ENCODE measurements at regions not wholly inside any gene's neighbourhood (a gene's known extent, or its start where the extent isn't known, plus 50 kb on each side); places are given as distances from the start of the nearest gene placed in this dataset.

DNA sequence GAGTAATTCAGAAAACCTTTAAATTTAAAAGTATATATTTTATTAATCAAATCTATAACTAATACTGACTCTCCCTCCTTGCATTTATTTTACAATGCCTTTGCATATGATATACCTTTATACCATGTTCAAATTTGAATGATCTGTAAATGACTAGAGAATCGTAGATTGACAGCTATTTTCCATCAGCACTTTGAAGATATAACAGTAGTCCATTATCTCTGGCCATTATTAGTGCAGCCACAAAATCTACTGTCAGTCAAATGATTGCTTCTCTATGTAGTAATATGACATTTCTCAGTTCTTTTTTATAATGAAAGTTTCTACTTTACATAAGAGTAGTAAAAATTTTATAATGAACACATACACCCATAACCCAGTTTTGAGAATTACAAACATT is 1054.8 kb upstream of the B3GALT2 start:
- Histone ChIP-seq H3K36me3 (ENCODE audit: control insufficient read depth, insufficient read depth, low read length) (no peaks in the 10 kb centered on the region), H3K9me3 (ENCODE audit: control insufficient read depth, insufficient read depth, low read length) (no peaks in the 10 kb centered on the region), H3K4me1 (ENCODE audit: control insufficient read depth, insufficient read depth, low read length) (no peaks in the 10 kb centered on the region), H3K9ac (ENCODE audit: low read depth, low read length) (no peak overlapping the region), H3K4me3 (ENCODE audit: low read depth, low read length) (no peak overlapping the region), H3K27me3 (ENCODE audit: control insufficient read depth, insufficient read depth, low read length) (no peaks in the 10 kb centered on the region)

- Histone ChIP-seq H3K9ac (ENCODE audit: low read depth, low read length) (no peak overlapping the region), H3K4me1 (ENCODE audit: control insufficient read depth, insufficient read depth, low read length) (no peaks in the 10 kb centered on the region), H3K27me3 (ENCODE audit: control insufficient read depth, insufficient read depth, low read length) (no peaks in the 10 kb centered on the region), H3K36me3 (ENCODE audit: control insufficient read depth, insufficient read depth, low read length) (no peaks in the 10 kb centered on the region), H3K9me3 (ENCODE audit: control insufficient read depth, insufficient read depth, low read length) (no peaks in the 10 kb centered on the region), H3K4me3 (ENCODE audit: low read depth, low read length) (no peak overlapping the region)
Measured at GRCh38 chr1:194233069-194233468, 1046.7 kb upstream of the B3GALT2 start.

DNA sequence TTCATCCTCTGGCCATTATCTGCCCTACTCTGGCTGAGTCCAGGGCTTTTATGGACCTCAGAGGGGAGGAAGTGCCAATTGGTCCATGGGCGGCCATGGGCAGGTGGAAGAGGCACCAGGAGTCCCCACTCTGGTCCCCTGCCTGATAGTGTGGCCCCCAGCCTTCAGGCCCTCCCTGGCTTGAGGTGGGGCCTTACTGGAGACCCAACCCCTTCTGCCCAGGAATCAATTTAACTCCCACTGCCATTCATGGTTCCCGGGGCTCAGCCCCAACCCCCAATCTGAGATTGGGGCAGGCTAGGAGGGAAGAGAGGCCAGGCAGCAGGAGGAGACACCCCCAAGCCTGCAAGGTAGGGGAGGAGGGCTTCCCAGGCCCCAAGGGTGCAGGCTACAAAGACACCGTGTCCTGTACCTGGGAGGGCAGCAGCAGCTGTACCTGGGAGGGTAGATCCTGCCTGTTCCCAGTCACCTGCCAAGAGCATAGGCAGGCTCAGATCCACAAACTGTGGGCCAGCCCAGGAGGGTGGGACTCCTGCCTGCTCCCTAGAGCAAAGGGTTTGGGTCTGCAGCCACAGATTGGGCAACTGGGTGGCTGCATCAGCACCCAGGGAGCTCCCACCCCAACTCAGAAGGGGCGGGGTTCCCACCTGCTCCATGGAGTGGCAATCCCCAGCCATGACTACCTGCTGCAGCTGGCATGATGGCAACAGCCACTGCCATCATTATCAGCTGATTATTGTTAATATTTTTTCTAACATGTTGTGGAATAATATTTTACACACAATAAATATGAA is 1044.1 kb upstream of the B3GALT2 start:
- H3K9me3 ChIP-seq (ENCODE audit: control insufficient read depth, insufficient read depth, low read length): no peaks in the 10 kb centered on the region

GRCh38 chr1:194228427-194228826 is 1042.0 kb upstream of the B3GALT2 start:
- H3K27me3 ChIP-seq (ENCODE audit: control insufficient read depth, insufficient read depth, low read length): no peaks in the 10 kb centered on the region
- H3K36me3 ChIP-seq (ENCODE audit: control insufficient read depth, insufficient read depth, low read length): no peaks in the 10 kb centered on the region
- no peak overlapping the region for H3K4me3 ChIP-seq (ENCODE audit: low read depth, low read length)
- H3K9ac ChIP-seq (ENCODE audit: low read depth, low read length): no peak overlapping the region
- H3K9me3 ChIP-seq (ENCODE audit: control insufficient read depth, insufficient read depth, low read length): no peaks in the 10 kb centered on the region
- no peaks in the 10 kb centered on the region for H3K4me1 ChIP-seq (ENCODE audit: control insufficient read depth, insufficient read depth, low read length)

More for the DNA sequence above, 1044.1 kb upstream of the B3GALT2 start:
- Histone ChIP-seq H3K4me1 (ENCODE audit: control insufficient read depth, insufficient read depth, low read length) (no peaks in the 10 kb centered on the region), H3K4me3 (ENCODE audit: low read depth, low read length) (no peak overlapping the region), H3K27me3 (ENCODE audit: control insufficient read depth, insufficient read depth, low read length) (no peaks in the 10 kb centered on the region), H3K9ac (ENCODE audit: low read depth, low read length) (no peak overlapping the region), H3K36me3 (ENCODE audit: control insufficient read depth, insufficient read depth, low read length) (no peaks in the 10 kb centered on the region)

DNA sequence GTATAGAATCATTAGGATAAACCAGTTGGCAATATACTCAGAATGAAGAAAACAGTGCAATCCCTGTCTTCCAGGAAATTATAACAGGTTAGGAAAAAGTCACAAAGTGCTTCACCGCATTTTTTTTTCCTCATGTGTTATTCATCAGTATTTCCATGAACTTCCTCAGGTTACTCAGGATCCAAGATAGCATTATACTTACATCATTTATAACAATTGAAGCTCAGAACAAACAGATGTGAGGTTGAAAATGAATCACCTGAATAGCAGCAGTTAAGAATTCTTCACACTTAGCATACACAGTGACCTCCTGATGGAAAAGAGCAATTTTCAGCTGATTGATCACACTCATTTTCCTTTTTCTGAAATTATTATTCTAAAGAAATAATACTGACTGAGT is 1040.7 kb upstream of the B3GALT2 start:
- no peak overlapping the region for H3K4me3 ChIP-seq (ENCODE audit: low read depth, low read length)
- H3K27me3 ChIP-seq (ENCODE audit: control insufficient read depth, insufficient read depth, low read length): no peaks in the 10 kb centered on the region
- no peak overlapping the region for H3K9ac ChIP-seq (ENCODE audit: low read depth, low read length)
- H3K4me1 ChIP-seq (ENCODE audit: control insufficient read depth, insufficient read depth, low read length): no peaks in the 10 kb centered on the region
- no peaks in the 10 kb centered on the region for H3K36me3 ChIP-seq (ENCODE audit: control insufficient read depth, insufficient read depth, low read length)
- no peaks in the 10 kb centered on the region for H3K9me3 ChIP-seq (ENCODE audit: control insufficient read depth, insufficient read depth, low read length)

DNA sequence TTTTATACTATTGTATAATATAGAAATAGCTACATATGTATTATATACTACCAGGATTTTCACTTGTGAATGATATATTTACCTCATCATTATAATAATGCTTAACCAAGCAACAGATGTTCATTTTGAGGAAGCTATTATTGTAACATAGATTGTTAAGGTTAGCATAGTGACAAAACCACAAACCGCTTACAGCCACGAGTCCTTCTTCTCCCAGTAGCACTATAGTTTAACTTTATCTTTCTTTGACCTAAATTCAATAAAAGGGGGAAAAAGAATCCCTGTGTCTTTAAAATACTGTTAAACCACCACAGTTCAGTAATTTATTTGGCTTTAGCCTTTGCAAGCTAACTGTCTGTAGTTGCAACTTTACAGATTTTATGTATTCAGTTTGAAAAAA is 1039.4 kb upstream of the B3GALT2 start:
- Histone ChIP-seq H3K27me3 (ENCODE audit: control insufficient read depth, insufficient read depth, low read length) (no peaks in the 10 kb centered on the region), H3K9ac (ENCODE audit: low read depth, low read length) (no peak overlapping the region), H3K36me3 (ENCODE audit: control insufficient read depth, insufficient read depth, low read length) (no peaks in the 10 kb centered on the region), H3K4me3 (ENCODE audit: low read depth, low read length) (no peak overlapping the region), H3K4me1 (ENCODE audit: control insufficient read depth, insufficient read depth, low read length) (no peaks in the 10 kb centered on the region), H3K9me3 (ENCODE audit: control insufficient read depth, insufficient read depth, low read length) (no peaks in the 10 kb centered on the region)

DNA sequence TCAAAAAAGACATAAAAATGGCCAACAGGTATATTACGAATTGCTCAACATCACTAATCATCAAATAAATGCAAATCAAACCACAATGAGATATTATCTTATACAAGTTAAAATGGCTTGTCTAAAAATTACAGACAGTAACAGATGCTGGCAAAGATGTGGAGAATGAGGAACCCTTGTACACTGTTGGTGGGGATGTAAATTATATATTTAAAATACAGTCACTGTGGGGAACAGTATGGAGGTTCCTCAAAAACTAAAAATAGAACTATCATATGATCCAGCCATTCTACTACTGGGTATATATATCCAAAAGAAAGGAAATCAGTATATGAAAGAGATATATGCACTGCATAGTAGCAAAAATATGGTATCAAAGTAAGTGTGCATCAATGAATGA is 1037.2 kb upstream of the B3GALT2 start:
- Histone ChIP-seq H3K27me3 (ENCODE audit: control insufficient read depth, insufficient read depth, low read length) (no peaks in the 10 kb centered on the region), H3K4me1 (ENCODE audit: control insufficient read depth, insufficient read depth, low read length) (no peaks in the 10 kb centered on the region)

DNA sequence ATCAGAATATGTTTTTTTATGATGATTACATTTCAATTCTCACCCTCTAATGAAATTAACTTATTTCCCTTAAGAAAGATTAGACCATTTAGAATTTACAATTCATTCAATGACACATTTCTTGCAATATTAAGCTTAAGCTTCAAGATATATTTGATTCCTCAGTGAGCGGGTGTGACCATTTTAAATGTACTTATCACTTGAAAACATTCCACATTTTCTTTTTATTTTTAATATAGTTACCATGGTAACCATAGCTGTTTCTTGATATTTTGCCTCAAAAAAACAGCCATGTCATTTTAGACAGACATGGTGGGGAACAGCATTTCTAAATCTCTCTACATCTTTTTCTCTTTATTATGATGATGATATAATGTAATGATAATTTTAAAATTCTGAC is 1029.0 kb upstream of the B3GALT2 start:
- H3K27me3 ChIP-seq (ENCODE audit: control insufficient read depth, insufficient read depth, low read length): no peaks in the 10 kb centered on the region
- H3K4me1 ChIP-seq (ENCODE audit: control insufficient read depth, insufficient read depth, low read length): no peaks in the 10 kb centered on the region

More for the DNA sequence above, 1037.2 kb upstream of the B3GALT2 start:
- Histone ChIP-seq H3K9me3 (ENCODE audit: control insufficient read depth, insufficient read depth, low read length) (no peaks in the 10 kb centered on the region), H3K36me3 (ENCODE audit: control insufficient read depth, insufficient read depth, low read length) (no peaks in the 10 kb centered on the region), H3K9ac (ENCODE audit: low read depth, low read length) (no peak overlapping the region), H3K4me3 (ENCODE audit: low read depth, low read length) (no peak overlapping the region)

GRCh38 chr1:194214735-194215134 is 1028.3 kb upstream of the B3GALT2 start:
- Histone ChIP-seq H3K36me3 (ENCODE audit: control insufficient read depth, insufficient read depth, low read length) (no peaks in the 10 kb centered on the region), H3K4me3 (ENCODE audit: low read depth, low read length) (no peak overlapping the region), H3K4me1 (ENCODE audit: control insufficient read depth, insufficient read depth, low read length) (no peaks in the 10 kb centered on the region), H3K9ac (ENCODE audit: low read depth, low read length) (no peak overlapping the region), H3K27me3 (ENCODE audit: control insufficient read depth, insufficient read depth, low read length) (no peaks in the 10 kb centered on the region), H3K9me3 (ENCODE audit: control insufficient read depth, insufficient read depth, low read length) (no peaks in the 10 kb centered on the region)

More for the DNA sequence above, 1029.0 kb upstream of the B3GALT2 start:
- H3K4me3 ChIP-seq (ENCODE audit: low read depth, low read length): no peak overlapping the region
- no peak overlapping the region for H3K9ac ChIP-seq (ENCODE audit: low read depth, low read length)
- no peaks in the 10 kb centered on the region for H3K9me3 ChIP-seq (ENCODE audit: control insufficient read depth, insufficient read depth, low read length)
- H3K36me3 ChIP-seq (ENCODE audit: control insufficient read depth, insufficient read depth, low read length): no peaks in the 10 kb centered on the region

- Histone ChIP-seq H3K9me3 (ENCODE audit: control insufficient read depth, insufficient read depth, low read length) (no peaks in the 10 kb centered on the region), H3K4me1 (ENCODE audit: control insufficient read depth, insufficient read depth, low read length) (no peaks in the 10 kb centered on the region), H3K4me3 (ENCODE audit: low read depth, low read length) (no peak overlapping the region), H3K9ac (ENCODE audit: low read depth, low read length) (no peak overlapping the region), H3K36me3 (ENCODE audit: control insufficient read depth, insufficient read depth, low read length) (no peaks in the 10 kb centered on the region), H3K27me3 (ENCODE audit: control insufficient read depth, insufficient read depth, low read length) (no peaks in the 10 kb centered on the region)
Measured at GRCh38 chr1:194209920-194210319, 1023.5 kb upstream of the B3GALT2 start.

DNA sequence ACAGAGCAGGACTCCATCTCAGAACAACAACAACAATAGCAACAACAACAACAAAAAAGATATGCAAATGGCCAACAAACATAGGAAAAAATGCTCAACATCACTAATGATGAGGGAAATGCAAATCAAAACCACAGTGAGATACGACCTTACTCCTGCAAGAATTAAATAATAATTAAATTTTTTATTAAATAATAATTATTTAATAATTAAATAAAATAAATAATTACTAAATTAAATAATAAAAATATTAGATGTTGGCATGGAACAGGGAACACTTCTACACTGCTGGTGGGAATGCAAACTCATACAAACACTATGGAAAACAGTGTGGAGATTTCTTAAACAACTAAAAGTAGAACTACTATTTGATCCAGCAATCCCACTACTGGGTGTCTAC is 1022.3 kb upstream of the B3GALT2 start:
- Histone ChIP-seq H3K9ac (ENCODE audit: low read depth, low read length) (no peak overlapping the region), H3K4me1 (ENCODE audit: control insufficient read depth, insufficient read depth, low read length) (no peaks in the 10 kb centered on the region), H3K9me3 (ENCODE audit: control insufficient read depth, insufficient read depth, low read length) (no peaks in the 10 kb centered on the region), H3K36me3 (ENCODE audit: control insufficient read depth, insufficient read depth, low read length) (no peaks in the 10 kb centered on the region), H3K27me3 (ENCODE audit: control insufficient read depth, insufficient read depth, low read length) (no peaks in the 10 kb centered on the region), H3K4me3 (ENCODE audit: low read depth, low read length) (no peak overlapping the region)

GRCh38 chr1:194196562-194196961 is 1010.1 kb upstream of the B3GALT2 start:
- H3K27me3 ChIP-seq (ENCODE audit: control insufficient read depth, insufficient read depth, low read length): no peaks in the 10 kb centered on the region
- H3K36me3 ChIP-seq (ENCODE audit: control insufficient read depth, insufficient read depth, low read length): no peaks in the 10 kb centered on the region
- no peaks in the 10 kb centered on the region for H3K4me1 ChIP-seq (ENCODE audit: control insufficient read depth, insufficient read depth, low read length)
- no peaks in the 10 kb centered on the region for H3K9me3 ChIP-seq (ENCODE audit: control insufficient read depth, insufficient read depth, low read length)
- no peak overlapping the region for H3K4me3 ChIP-seq (ENCODE audit: low read depth, low read length)
- no peak overlapping the region for H3K9ac ChIP-seq (ENCODE audit: low read depth, low read length)

Data from iPS-15b (cell line).